Right lobe of liver (tissue), 6 donors: ENCODE measurements at regions not wholly inside any gene's neighbourhood (a gene's known extent, or its start where the extent isn't known, plus 50 kb on each side); places are given as distances from the start of the nearest gene placed in this dataset.
A peak's percentile ranks its signal among the peaks of the same experiment; 100 is the strongest.

ENCODE experiments used
- ATAC-seq, 4 donors: fragments of 200-7000 bp; cut with Tn5 transposase; one replicate each; pipeline ENCODE4 v1.9.1; 2020; ENCODE audit warnings: mild to moderate bottlenecking in 4 of 4, moderate library complexity in 4 of 4
- DNase-seq, 3 donors: peaks; one replicate each; pipeline ENCODE4 v3.0.0-alpha.2; 2020
- H3K27ac ChIP-seq, 3 donors: fragments of 200-600 bp; one replicate each; pipeline ENCODE4 v1.8.0; 2022
- H3K27me3 ChIP-seq, 2 donors: fragments of 200-600 bp; one replicate each; pipeline ENCODE4 v1.8.0; 2022
- H3K36me3 ChIP-seq, 4 donors: fragments of 200-600 bp; sonication (generic) in 1 of 4; one replicate each; pipeline versions ENCODE4 v1.5.1 to v1.8.0; 2017 to 2022; ENCODE audit warnings: control low read depth in 1 of 4
- H3K4me1 ChIP-seq, 4 donors: fragments of 200-600 bp; sonication (generic) in 1 of 4; one replicate each; pipeline versions ENCODE4 v1.5.1 to v1.8.0; 2017 to 2022; ENCODE audit warnings: control low read depth in 1 of 4
- H3K4me3 ChIP-seq, 3 donors: fragments of 200-600 bp; one replicate each; pipeline ENCODE4 v1.8.0; 2022
- H3K9me3 ChIP-seq, 4 donors: fragments of 200-600 bp; sonication (generic) in 1 of 4; one replicate each; pipeline versions ENCODE4 v1.5.1 to v1.8.0; 2017 to 2022; ENCODE audit warnings: control low read depth in 1 of 4
- POLR2A ChIP-seq: fragments of 450-650 bp; IDR thresholded peaks from one replicate; pipeline ENCODE4 v1.6.1; 2017; ENCODE audit warnings: antibody characterized with exemption, mild to moderate bottlenecking
- WGBS: methylation state at CpG from one replicate; pipeline ENCODE4 v1.1.6; 2018; ENCODE audit warnings: low coverage, low lambda C conversion rate; ENCODE audit not compliant: insufficient coverage; ENCODE audit errors: missing lambda C conversion rate; 5-methylcytosine and 5-hydroxymethylcytosine counted together
- intact Hi-C, 2 donors: fragments of 100-400 bp; cut with DNase I; formaldehyde crosslinking; loops; one replicate each; pipeline versions ENCODE4 v1.11.2 to v1.14.1; 2022
- TF ChIP-seq, protein P1 (sequence below), 4 donors: fragments of 200-600 bp in 3 of 4; fragments of 450-650 bp in 1 of 4; IDR thresholded peaks; one replicate each; pipeline versions ENCODE4 v1.5.1 to v1.8.0; 2016 to 2022; ENCODE audit warnings: antibody characterized with exemption in 4 of 4, mild to moderate bottlenecking in 2 of 4
- donor health status: DM: no; HTN: yes; CAD: no.
- donor health status: DM: no; HTN: no; CAD: no.
- donor health status: DM: no; HTN: no; CAD: no.
- donor health status: DM: no; HTN: yes; CAD: no.
- donor health status: DM: no; HTN: yes; CAD: no.

GRCh38 chr18:22813648-22814328 is 119.3 kb upstream of the RBBP8 start:
- WGBS: 13% methylated on average over 6 of the region's 6 CpGs
- intact Hi-C loops: no loop called here
- Histone ChIP-seq H3K27me3 (no peaks in the 10 kb centered on the region), H3K9me3 (no peaks in the 10 kb centered on the region), H3K36me3 (no peaks in the 10 kb centered on the region), H3K27ac (no peak overlapping the region), H3K4me3 (no peak overlapping the region), H3K4me1 (no peaks in the 10 kb centered on the region)
- DNase-seq: no peak
- TF ChIP-seq POLR2A: no peak
- TF ChIP-seq, protein P1, sequence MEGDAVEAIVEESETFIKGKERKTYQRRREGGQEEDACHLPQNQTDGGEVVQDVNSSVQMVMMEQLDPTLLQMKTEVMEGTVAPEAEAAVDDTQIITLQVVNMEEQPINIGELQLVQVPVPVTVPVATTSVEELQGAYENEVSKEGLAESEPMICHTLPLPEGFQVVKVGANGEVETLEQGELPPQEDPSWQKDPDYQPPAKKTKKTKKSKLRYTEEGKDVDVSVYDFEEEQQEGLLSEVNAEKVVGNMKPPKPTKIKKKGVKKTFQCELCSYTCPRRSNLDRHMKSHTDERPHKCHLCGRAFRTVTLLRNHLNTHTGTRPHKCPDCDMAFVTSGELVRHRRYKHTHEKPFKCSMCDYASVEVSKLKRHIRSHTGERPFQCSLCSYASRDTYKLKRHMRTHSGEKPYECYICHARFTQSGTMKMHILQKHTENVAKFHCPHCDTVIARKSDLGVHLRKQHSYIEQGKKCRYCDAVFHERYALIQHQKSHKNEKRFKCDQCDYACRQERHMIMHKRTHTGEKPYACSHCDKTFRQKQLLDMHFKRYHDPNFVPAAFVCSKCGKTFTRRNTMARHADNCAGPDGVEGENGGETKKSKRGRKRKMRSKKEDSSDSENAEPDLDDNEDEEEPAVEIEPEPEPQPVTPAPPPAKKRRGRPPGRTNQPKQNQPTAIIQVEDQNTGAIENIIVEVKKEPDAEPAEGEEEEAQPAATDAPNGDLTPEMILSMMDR (IDR thresholded peaks at IDR 0.05): peak; percentile 57 to 68 (median 64)
- ATAC-seq: peak; percentile 83 to 85 (median 84)

DNA sequence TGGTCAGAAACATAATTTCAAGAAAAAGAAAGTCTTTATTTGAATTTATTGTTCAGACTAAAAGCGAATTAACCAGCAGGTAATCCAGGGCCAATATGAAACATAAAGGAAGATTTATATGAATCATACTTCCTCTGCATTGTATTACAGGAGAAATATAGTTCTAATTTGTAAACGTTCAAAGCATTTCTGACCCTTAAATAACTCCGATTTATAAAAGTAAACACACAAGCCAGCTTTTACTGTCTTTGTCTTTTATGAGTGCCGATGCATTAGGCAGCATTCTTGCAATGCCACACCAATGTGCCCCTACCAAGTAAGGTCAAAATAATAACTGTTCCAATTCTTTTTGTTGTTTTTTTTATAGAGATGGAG is 118.8 kb upstream of the RBBP8 start:
- 45% methylated on average over 4 of the region's 4 CpGs for WGBS
- no peak for TF ChIP-seq POLR2A
- TF ChIP-seq, protein P1 (IDR thresholded peaks at IDR 0.05): no peak

DNA sequence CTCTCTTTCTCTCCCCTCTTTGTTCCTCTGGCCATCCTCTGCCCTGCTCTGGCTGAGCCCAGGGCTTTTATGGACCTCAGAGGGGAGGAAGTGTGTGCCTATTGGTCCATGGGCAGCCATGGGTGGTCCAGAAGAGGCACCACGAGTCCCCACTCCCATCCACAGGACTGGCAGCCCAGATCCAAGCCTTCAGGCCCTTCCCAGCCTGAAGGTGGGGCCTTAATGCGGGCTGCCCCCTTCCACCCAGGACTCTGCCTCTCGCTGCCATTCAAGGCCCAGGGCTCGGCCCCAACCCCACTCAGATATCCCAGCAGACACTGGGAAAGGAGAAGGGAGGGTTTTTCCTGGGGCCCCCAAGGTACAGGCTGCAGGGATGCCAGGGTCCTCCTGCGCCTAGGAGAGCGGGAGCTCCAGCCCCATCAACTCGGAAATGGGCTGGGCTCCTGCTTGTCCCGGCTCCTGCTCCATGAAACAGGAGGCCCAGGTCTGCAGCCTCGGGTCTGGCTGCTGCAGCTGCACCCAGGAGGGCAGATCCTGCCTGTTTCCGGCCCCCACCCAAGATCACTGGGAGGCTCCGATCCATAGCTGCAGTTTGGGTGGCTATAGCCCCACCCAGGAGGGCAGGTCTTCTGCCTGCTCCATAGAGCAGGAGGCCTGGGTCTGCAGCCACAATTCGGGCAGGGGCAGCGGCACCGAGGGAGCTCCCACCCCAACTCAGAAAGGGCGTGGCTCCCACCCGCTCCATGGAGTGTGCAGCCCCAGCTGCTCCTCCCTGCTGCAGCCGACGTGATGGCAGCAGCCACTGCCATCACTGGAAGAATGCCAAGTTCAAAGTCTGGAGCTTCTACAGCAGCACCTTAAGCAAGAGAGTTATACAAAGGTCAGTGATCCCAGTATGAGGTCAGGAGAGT is 116.6 kb upstream of the RBBP8 start:
- ATAC-seq: peak; percentile 61 to 82 (median 76)
- no peak for TF ChIP-seq POLR2A
- TF ChIP-seq, protein P1 (IDR thresholded peaks at IDR 0.05): no peak
- Histone ChIP-seq H3K4me1 (no peaks in the 10 kb centered on the region), H3K27me3 (no peaks in the 10 kb centered on the region), H3K4me3 (no peak overlapping the region), H3K27ac (no peak overlapping the region), H3K36me3 (no peaks in the 10 kb centered on the region), H3K9me3 (no peaks in the 10 kb centered on the region)
- DNase-seq: peak in 1 of 3 donors; percentile 50
- intact Hi-C loops: no loop called here
- 71% methylated on average over 4 of the region's 18 CpGs for WGBS

More for the DNA sequence above, 118.8 kb upstream of the RBBP8 start:
- no peak overlapping the region for H3K27ac ChIP-seq
- ATAC-seq (no peak), DNase-seq (no peak)
- no peaks in the 10 kb centered on the region for H3K27me3 ChIP-seq
- no peak overlapping the region for H3K4me3 ChIP-seq
- no peaks in the 10 kb centered on the region for H3K36me3 ChIP-seq
- intact Hi-C loops: no loop called here
- no peaks in the 10 kb centered on the region for H3K4me1 ChIP-seq
- H3K9me3 ChIP-seq: no peaks in the 10 kb centered on the region

DNA sequence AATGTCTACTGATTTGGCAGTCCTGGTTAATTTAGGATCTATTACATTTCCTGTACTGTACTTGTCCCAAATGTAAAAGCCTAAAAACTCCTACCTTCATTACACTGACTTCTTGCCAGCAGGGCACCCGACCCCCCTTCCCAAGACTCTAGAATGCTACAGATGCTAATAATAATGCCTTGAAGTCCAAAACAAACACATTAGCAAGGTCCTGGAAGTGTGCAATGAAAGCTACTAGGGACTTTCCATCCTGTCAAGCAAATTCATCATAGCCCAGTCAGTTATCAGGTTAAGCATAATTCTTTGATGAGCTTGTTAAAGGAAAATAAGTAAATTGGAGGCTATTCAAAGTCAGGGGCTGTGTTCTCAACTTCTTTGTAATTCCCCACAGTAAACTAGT is 115.3 kb upstream of the RBBP8 start:
- no peak overlapping the region for H3K4me3 ChIP-seq
- intact Hi-C loops: no loop called here

More for the DNA sequence above, 115.3 kb upstream of the RBBP8 start:
- 57% methylated on average over 1 of the region's 1 CpG for WGBS
- Histone ChIP-seq H3K9me3 (no peaks in the 10 kb centered on the region), H3K27ac (no peak overlapping the region), H3K36me3 (no peaks in the 10 kb centered on the region), H3K27me3 (no peaks in the 10 kb centered on the region), H3K4me1 (no peaks in the 10 kb centered on the region)
- no peak for TF ChIP-seq POLR2A
- TF ChIP-seq, protein P1 (IDR thresholded peaks at IDR 0.05): no peak
- DNase-seq: no peak
- peak in 1 of 4 donors; percentile 38 for ATAC-seq
